Esophagus squamous epithelium (tissue), 5 donors: ENCODE measurements at regions not wholly inside any gene's neighbourhood (a gene's known extent, or its start where the extent isn't known, plus 50 kb on each side); places are given as distances from the start of the nearest gene placed in this dataset.

Experiments
- DNase-seq: peaks from one replicate; lab custom pipeline; 2025; lab: John Stamatoyannopoulos, UW
- H3K27ac ChIP-seq, 4 donors: fragments of 200-600 bp; sonication (generic); one replicate each; pipeline ENCODE4 v1.5.1; 2016 to 2019; ENCODE audit warnings: mild to moderate bottlenecking in 1 of 4
- H3K27me3 ChIP-seq, 4 donors: fragments of 200-600 bp; sonication (generic); 1 replicate in 3 of 4; 2 replicates in 1 of 4; pipeline versions ENCODE4 v1.5.1 to v1.6.0; 2017 to 2021; ENCODE audit warnings: antibody characterized with exemption in 1 of 4
- H3K36me3 ChIP-seq, 3 donors: fragments of 200-600 bp; sonication (generic); one replicate each; pipeline ENCODE4 v1.5.1; 2016 to 2019
- H3K4me1 ChIP-seq, 3 donors: fragments of 200-600 bp; sonication (generic); one replicate each; pipeline ENCODE4 v1.5.1; 2017 to 2019
- H3K4me3 ChIP-seq, 4 donors: fragments of 200-600 bp; sonication (generic); 1 replicate in 3 of 4; 2 replicates in 1 of 4; pipeline ENCODE4 v1.5.1; 2016 to 2019; ENCODE audit warnings: mild to moderate bottlenecking in 2 of 4, moderate library complexity in 1 of 4
- H3K9me3 ChIP-seq, 3 donors: fragments of 200-600 bp; sonication (generic); one replicate each; pipeline ENCODE4 v1.5.1; 2016 to 2019
- CTCF ChIP-seq, 6 experiments: fragments of 450-650 bp in 4 of 6; fragments of 200-600 bp in 2 of 6; sonication (generic) in 2 of 6; IDR thresholded peaks; one replicate each; pipeline ENCODE4 v1.5.1; 2016 to 2019; ENCODE audit warnings: antibody characterized with exemption in 6 of 6, mild to moderate bottlenecking in 4 of 6, moderate library complexity in 4 of 6
- POLR2A ChIP-seq, 4 donors: fragments of 450-650 bp; IDR thresholded peaks; one replicate each; pipeline ENCODE4 v1.6.1; 2017; ENCODE audit warnings: antibody characterized with exemption in 4 of 4, mild to moderate bottlenecking in 4 of 4, moderate library complexity in 3 of 4
- WGBS, 2 donors: methylation state at CpG; one replicate each; pipeline ENCODE4 v1.1.5; 2018; 5-methylcytosine and 5-hydroxymethylcytosine counted together
- intact Hi-C: fragments of 100-400 bp; cut with DNase I; formaldehyde crosslinking; loops from one replicate; pipeline ENCODE4 v1.15.0; 2022
- donor health status: DM: yes; HTN: yes; CAD: no.

DNA sequence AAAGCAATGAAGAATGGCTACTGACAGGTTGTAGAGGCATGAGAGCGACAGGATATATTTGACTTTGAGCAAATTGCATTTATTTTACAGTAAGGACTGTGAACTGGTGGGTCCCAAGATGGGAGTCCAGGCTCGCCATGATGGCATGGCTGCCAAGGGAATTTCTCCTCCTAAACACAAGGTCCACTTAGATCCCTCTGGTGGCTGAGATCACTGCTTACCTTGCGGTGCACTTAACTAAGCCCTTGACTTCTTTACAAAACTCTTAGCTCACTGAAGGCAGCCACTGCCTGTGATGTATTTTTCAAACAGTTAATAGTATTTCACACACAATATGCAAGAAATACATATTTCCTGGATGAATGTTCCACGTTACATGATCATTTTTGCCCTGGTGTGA is 50.3 kb upstream of the SORBS2 start:
- no peak for DNase-seq
- Histone ChIP-seq H3K36me3 (no peaks in the 10 kb centered on the region), H3K27me3 (no peaks in the 10 kb centered on the region), H3K9me3 (peaks cover 0 to 4% (median 0%) of the 10 kb centered on the region in 3 donors), H3K4me1 (peaks cover 0 to 12% (median 0%) of the 10 kb centered on the region in 3 donors), H3K4me3 (no peak overlapping the region), H3K27ac (no peak overlapping the region)
- WGBS, 2 donors: 80 to 91% methylated on average over 3 to 4 of the region's 4 CpGs
- TF ChIP-seq CTCF (IDR thresholded peaks at IDR 0.05) (no peak), POLR2A (IDR thresholded peaks at IDR 0.05) (no peak)
- intact Hi-C loops: no loop called here

- Histone ChIP-seq H3K27ac (no peak overlapping the region), H3K4me1 (peaks cover 0 to 19% (median 4%) of the 10 kb centered on the region in 3 donors), H3K9me3 (no peaks in the 10 kb centered on the region), H3K4me3 (no peak overlapping the region), H3K36me3 (no peaks in the 10 kb centered on the region), H3K27me3 (no peaks in the 10 kb centered on the region)
- intact Hi-C loops: no loop called here
- 85 to 89% methylated on average over 1 of the region's 1 CpG for WGBS, 2 donors
- TF ChIP-seq CTCF (IDR thresholded peaks at IDR 0.05): no peak
- TF ChIP-seq POLR2A (IDR thresholded peaks at IDR 0.05): no peak
- no peak for DNase-seq
Measured at GRCh38 chr4:185863946-185864345, 52.0 kb upstream of the SORBS2 start.

DNA sequence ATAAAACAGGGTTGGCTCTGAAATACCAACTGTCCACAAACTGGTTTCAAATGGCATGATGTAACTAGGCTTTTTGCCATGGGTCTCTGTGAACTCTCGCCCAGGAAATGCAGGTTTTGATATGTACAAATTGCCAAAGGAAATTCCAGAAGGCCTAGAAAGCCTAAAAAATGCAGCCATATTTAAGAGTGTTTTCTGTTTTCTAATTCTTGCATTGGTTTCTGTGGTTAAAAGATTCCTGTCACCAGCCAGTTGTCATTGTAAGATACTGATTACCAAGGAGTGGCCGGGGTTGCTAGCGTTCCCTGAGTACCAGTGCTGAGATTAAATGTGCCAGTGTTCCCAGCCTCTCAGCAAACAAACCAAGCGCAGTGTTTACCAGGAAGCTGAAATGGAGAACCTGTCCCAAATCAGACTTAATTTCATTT is 53.9 kb upstream of the SORBS2 start:
- Histone ChIP-seq H3K9me3 (no peaks in the 10 kb centered on the region), H3K36me3 (no peaks in the 10 kb centered on the region), H3K4me3 (no peak overlapping the region), H3K27me3 (no peaks in the 10 kb centered on the region), H3K4me1 (peaks cover 0 to 26% (median 4%) of the 10 kb centered on the region in 3 donors), H3K27ac (peak overlapping the region in 3 of 4 donors; percentile 21 to 57 (median 25))
- no peak for TF ChIP-seq POLR2A (IDR thresholded peaks at IDR 0.05)
- TF ChIP-seq CTCF (IDR thresholded peaks at IDR 0.05): no peak
- 51 to 53% methylated on average over 4 of the region's 4 CpGs for WGBS, 2 donors
- DNase-seq: no peak
- intact Hi-C loops: no loop called here

GRCh38 chr4:185867770-185868169 is 55.8 kb upstream of the SORBS2 start:
- Histone ChIP-seq H3K9me3 (no peaks in the 10 kb centered on the region), H3K4me3 (no peak overlapping the region), H3K4me1 (peaks cover 0 to 26% (median 4%) of the 10 kb centered on the region in 3 donors), H3K36me3 (no peaks in the 10 kb centered on the region), H3K27me3 (no peaks in the 10 kb centered on the region), H3K27ac (no peak overlapping the region)
- TF ChIP-seq CTCF (IDR thresholded peaks at IDR 0.05) (no peak), POLR2A (IDR thresholded peaks at IDR 0.05) (no peak)
- intact Hi-C loops: no loop called here
- no peak for DNase-seq
- 69 to 93% methylated on average over 3 of the region's 3 CpGs for WGBS, 2 donors

GRCh38 chr4:185868983-185869382 is 57.0 kb upstream of the SORBS2 start:
- intact Hi-C loops: no loop called here
- WGBS, 2 donors: 74 to 83% methylated on average over 3 of the region's 3 CpGs
- peak overlapping the region in 1 of 4 donors; percentile 55 for H3K27ac ChIP-seq

More at GRCh38 chr4:185868983-185869382, 57.0 kb upstream of the SORBS2 start:
- TF ChIP-seq CTCF (IDR thresholded peaks at IDR 0.05) (no peak), POLR2A (IDR thresholded peaks at IDR 0.05) (no peak)
- H3K36me3 ChIP-seq: no peaks in the 10 kb centered on the region
- no peaks in the 10 kb centered on the region for H3K27me3 ChIP-seq
- H3K4me3 ChIP-seq: no peak overlapping the region
- H3K4me1 ChIP-seq: peaks cover 0 to 26% (median 4%) of the 10 kb centered on the region in 3 donors
- H3K9me3 ChIP-seq: no peaks in the 10 kb centered on the region
- no peak for DNase-seq
